Trophoblast cell (in vitro differentiated cells and primary cell): ENCODE measurements at regions not wholly inside any gene's neighbourhood (a gene's known extent, or its start where the extent isn't known, plus 50 kb on each side); places are given as distances from the start of the nearest gene placed in this dataset.
A peak's percentile ranks its signal among the peaks of the same experiment; 100 is the strongest.

Source experiments
- DNase-seq, 2 donors: peaks; one replicate each; pipeline ENCODE4 v3.0.0-alpha.2; 2016
- H2AFZ ChIP-seq: 2 replicates; pipeline ENCODE4 v1.6.1; 2013; ENCODE audit warnings: low read length, moderate library complexity, mild to moderate bottlenecking; ENCODE audit not compliant: insufficient read depth, poor library complexity
- H2AK5ac ChIP-seq: 2 replicates; pipeline ENCODE4 v1.6.1; 2013; ENCODE audit warnings: mild to moderate bottlenecking, low read length
- H2BK120ac ChIP-seq: 2 replicates; pipeline ENCODE4 v1.6.1; 2013; ENCODE audit warnings: low read length, mild to moderate bottlenecking, moderate library complexity; ENCODE audit not compliant: insufficient read depth, poor library complexity
- H2BK12ac ChIP-seq: 2 replicates; pipeline ENCODE4 v1.6.1; 2013; ENCODE audit warnings: mild to moderate bottlenecking, low read length, moderate library complexity
- H2BK5ac ChIP-seq: 2 replicates; pipeline ENCODE4 v1.6.1; 2013; ENCODE audit warnings: low read length, low read depth, moderate library complexity, mild to moderate bottlenecking; ENCODE audit not compliant: poor library complexity
- H3K14ac ChIP-seq: 2 replicates; pipeline ENCODE4 v1.6.1; 2013; ENCODE audit warnings: mild to moderate bottlenecking, low read length
- H3K18ac ChIP-seq: 2 replicates; pipeline ENCODE4 v1.6.1; 2013; ENCODE audit warnings: mild to moderate bottlenecking, low read length
- H3K23ac ChIP-seq: 2 replicates; pipeline ENCODE4 v1.6.1; 2013; ENCODE audit warnings: low read length
- H3K27ac ChIP-seq: 2 replicates; pipeline ENCODE4 v1.5.1; 2013; ENCODE audit warnings: low read depth, mild to moderate bottlenecking, inconsistent platforms, low read length, moderate library complexity
- H3K27me3 ChIP-seq: 2 replicates; pipeline ENCODE4 v1.6.1; 2013; ENCODE audit warnings: inconsistent platforms, mild to moderate bottlenecking, low read length, moderate library complexity; ENCODE audit not compliant: insufficient read depth
- H3K36me3 ChIP-seq, 2 experiments: 1 replicate in 1 of 2; 2 replicates in 1 of 2; pipeline ENCODE4 v1.6.1; 2013; ENCODE audit warnings: low read length in 2 of 2, mild to moderate bottlenecking in 2 of 2, moderate library complexity in 1 of 2; ENCODE audit not compliant: insufficient read depth in 2 of 2, control insufficient read depth in 1 of 2
- H3K4ac ChIP-seq: 2 replicates; pipeline ENCODE4 v1.6.1; 2013; ENCODE audit warnings: low read depth, mild to moderate bottlenecking, low read length, moderate library complexity
- H3K4me1 ChIP-seq, 2 experiments: 1 replicate in 1 of 2; 2 replicates in 1 of 2; pipeline ENCODE4 v1.6.1; 2013; ENCODE audit warnings: low read length in 2 of 2, mild to moderate bottlenecking in 2 of 2, moderate library complexity in 1 of 2; ENCODE audit not compliant: insufficient read depth in 2 of 2, control insufficient read depth in 1 of 2
- H3K4me2 ChIP-seq: 2 replicates; pipeline ENCODE4 v1.6.1; 2013; ENCODE audit warnings: inconsistent platforms, mild to moderate bottlenecking, low read length, moderate library complexity
- H3K4me3 ChIP-seq: 2 replicates; pipeline ENCODE4 v1.5.1; 2013; ENCODE audit warnings: mild to moderate bottlenecking, low read depth, low read length, inconsistent platforms
- H3K79me1 ChIP-seq: one replicate; pipeline ENCODE4 v1.6.1; 2013; ENCODE audit warnings: low read length
- H3K79me2 ChIP-seq: 2 replicates; pipeline ENCODE4 v1.6.1; 2013; ENCODE audit warnings: low read length, mild to moderate bottlenecking; ENCODE audit not compliant: control insufficient read depth, insufficient read depth, poor library complexity
- H3K9ac ChIP-seq: 2 replicates; pipeline ENCODE4 v1.6.1; 2013; ENCODE audit warnings: mild to moderate bottlenecking, low read length
- H3K9me3 ChIP-seq: 2 replicates; pipeline ENCODE4 v1.6.1; 2013; ENCODE audit warnings: low read depth, mild to moderate bottlenecking, control low read depth, inconsistent platforms, low read length; ENCODE audit not compliant: insufficient read depth
- H4K12ac ChIP-seq: 2 replicates; pipeline ENCODE4 v1.6.1; 2013; ENCODE audit warnings: low read depth, mild to moderate bottlenecking, low read length, moderate library complexity
- H4K8ac ChIP-seq: 2 replicates; pipeline ENCODE4 v1.6.1; 2013; ENCODE audit warnings: low read depth, mild to moderate bottlenecking, low read length, moderate library complexity
- H4K91ac ChIP-seq: one replicate; pipeline ENCODE4 v1.6.1; 2013; ENCODE audit warnings: low read depth, mild to moderate bottlenecking, low read length, moderate library complexity
- WGBS: extraction: QIAGEN DNeasy Blood & Tissue Kit; methylation state at CpG from one replicate; pipeline ENCODE4 v1.1.7; 2013; ENCODE audit warnings: missing lambda C conversion rate; ENCODE audit not compliant: insufficient read length, insufficient coverage; ENCODE audit errors: extremely low coverage; 5-methylcytosine and 5-hydroxymethylcytosine counted together

DNA sequence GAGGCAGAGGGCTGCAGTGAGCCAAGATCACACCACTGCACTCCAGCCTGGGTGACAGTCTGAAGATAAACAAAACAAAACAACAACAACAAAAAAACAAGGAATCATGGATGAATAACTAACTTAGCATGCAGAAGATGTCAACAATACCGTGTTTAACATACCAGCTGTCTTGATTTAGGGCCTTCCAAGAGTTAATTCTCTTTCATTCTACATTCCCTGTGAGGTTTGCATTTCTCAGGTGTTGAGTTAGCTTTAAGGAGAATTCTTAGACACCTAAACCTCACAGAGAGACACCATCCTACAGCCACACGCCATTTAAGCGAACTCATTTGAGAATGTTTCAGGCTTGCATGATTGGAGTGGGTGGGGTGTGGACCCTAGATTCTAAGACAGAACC is 363.1 kb upstream of the RUNX1 start:
- WGBS: no CpG with 5 or more reads among the region's 3 CpGs
- Histone ChIP-seq H2BK5ac (no peak overlapping the region), H3K27ac (no peak overlapping the region), H3K27me3 (no peaks in the 10 kb centered on the region), H3K4me3 (no peak overlapping the region), H3K79me1 (no peaks in the 10 kb centered on the region), H3K4me1 (no peaks in the 10 kb centered on the region), H3K4me2 (no peak overlapping the region), H4K91ac (no peak overlapping the region), H2BK120ac (no peak overlapping the region), H3K36me3 (no peaks in the 10 kb centered on the region), H3K9me3 (no peaks in the 10 kb centered on the region), H3K79me2 (no peaks in the 10 kb centered on the region), H4K8ac (no peak overlapping the region), H3K14ac (no peak overlapping the region), H4K12ac (no peak overlapping the region), H2BK12ac (no peak overlapping the region), H2AK5ac (no peak overlapping the region), H2AFZ (no peak overlapping the region), H3K9ac (no peak overlapping the region), H3K4ac (no peak overlapping the region), H3K18ac (no peak overlapping the region), H3K23ac (no peak overlapping the region)
- DNase-seq: peak in 1 of 2 donors; percentile 72

- Histone ChIP-seq H3K4ac (no peak overlapping the region), H3K79me1 (no peaks in the 10 kb centered on the region)
- WGBS: no CpG with 5 or more reads among the region's 11 CpGs
Observed at GRCh38 chr21:35411434-35411833, 362.3 kb upstream of the RUNX1 start.

GRCh38 chr21:35410656-35411055 is 361.6 kb upstream of the RUNX1 start:
- H3K9ac ChIP-seq: no peak overlapping the region
- H2AFZ ChIP-seq: no peak overlapping the region
- H3K4me1 ChIP-seq: no peaks in the 10 kb centered on the region
- H3K14ac ChIP-seq: no peak overlapping the region
- WGBS: no CpG with 5 or more reads among the region's 1 CpG
- no peak overlapping the region for H3K18ac ChIP-seq
- DNase-seq: no peak
- H3K4me3 ChIP-seq: no peak overlapping the region
- H2AK5ac ChIP-seq: no peak overlapping the region
- no peak overlapping the region for H2BK12ac ChIP-seq
- no peaks in the 10 kb centered on the region for H3K79me1 ChIP-seq
- H3K36me3 ChIP-seq: no peaks in the 10 kb centered on the region
- no peak overlapping the region for H4K12ac ChIP-seq
- no peak overlapping the region for H2BK120ac ChIP-seq
- no peaks in the 10 kb centered on the region for H3K9me3 ChIP-seq
- H3K27me3 ChIP-seq: no peaks in the 10 kb centered on the region
- no peak overlapping the region for H3K23ac ChIP-seq
- H3K27ac ChIP-seq: no peak overlapping the region
- no peak overlapping the region for H4K91ac ChIP-seq
- H3K4me2 ChIP-seq: no peak overlapping the region
- H2BK5ac ChIP-seq: no peak overlapping the region
- H3K79me2 ChIP-seq: no peaks in the 10 kb centered on the region
- no peak overlapping the region for H3K4ac ChIP-seq
- H4K8ac ChIP-seq: no peak overlapping the region

More at GRCh38 chr21:35411434-35411833, 362.3 kb upstream of the RUNX1 start:
- Histone ChIP-seq H3K36me3 (no peaks in the 10 kb centered on the region), H3K27ac (no peak overlapping the region), H4K8ac (no peak overlapping the region), H2AK5ac (no peak overlapping the region), H3K27me3 (no peaks in the 10 kb centered on the region), H3K18ac (no peak overlapping the region), H2BK5ac (no peak overlapping the region), H4K91ac (no peak overlapping the region), H3K14ac (no peak overlapping the region), H2BK12ac (no peak overlapping the region), H3K79me2 (no peaks in the 10 kb centered on the region), H3K9me3 (no peaks in the 10 kb centered on the region), H3K9ac (no peak overlapping the region), H2BK120ac (no peak overlapping the region), H4K12ac (no peak overlapping the region), H3K23ac (no peak overlapping the region), H3K4me3 (no peak overlapping the region), H2AFZ (no peak overlapping the region), H3K4me2 (no peak overlapping the region), H3K4me1 (no peaks in the 10 kb centered on the region)
- DNase-seq: no peak

DNA sequence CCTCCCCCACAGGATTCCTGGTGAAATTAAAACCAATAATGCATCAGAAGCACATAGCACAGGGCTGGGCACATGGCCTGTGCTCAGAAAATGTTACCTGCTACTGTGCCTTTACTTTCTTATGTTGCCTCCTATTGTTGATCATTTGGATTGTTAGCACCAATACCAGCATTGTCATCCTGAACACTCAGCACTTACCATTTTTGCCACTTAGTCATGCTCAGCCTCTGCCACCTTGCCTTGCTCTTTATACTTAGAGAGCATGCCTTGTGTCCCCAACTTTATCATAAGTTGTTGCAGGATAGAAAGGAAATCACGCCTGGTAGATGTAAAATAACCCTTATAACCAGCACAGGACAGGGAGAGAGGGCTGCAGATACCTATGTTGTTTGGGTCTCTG is 361.0 kb upstream of the RUNX1 start:
- Histone ChIP-seq H3K9ac (no peak overlapping the region), H3K4me3 (no peak overlapping the region), H3K4me1 (no peaks in the 10 kb centered on the region), H3K27ac (no peak overlapping the region), H3K4ac (no peak overlapping the region), H3K23ac (no peak overlapping the region), H3K79me1 (no peaks in the 10 kb centered on the region), H4K12ac (no peak overlapping the region), H3K36me3 (no peaks in the 10 kb centered on the region), H3K9me3 (no peaks in the 10 kb centered on the region), H3K4me2 (no peak overlapping the region), H4K91ac (no peak overlapping the region), H3K14ac (no peak overlapping the region), H2BK12ac (no peak overlapping the region), H3K18ac (no peak overlapping the region), H2AK5ac (no peak overlapping the region), H4K8ac (no peak overlapping the region), H3K79me2 (no peaks in the 10 kb centered on the region), H2AFZ (no peak overlapping the region), H2BK120ac (no peak overlapping the region), H3K27me3 (no peaks in the 10 kb centered on the region), H2BK5ac (no peak overlapping the region)
- DNase-seq: no peak
- WGBS: no CpG with 5 or more reads among the region's 1 CpG
